Fibroblast of lung (primary cell): ENCODE measurements at regions not wholly inside any gene's neighbourhood (a gene's known extent, or its start where the extent isn't known, plus 50 kb on each side); places are given as distances from the start of the nearest gene placed in this dataset.

ENCODE experiments used
- EZH2 ChIP-seq: IDR thresholded peaks from 2 replicates; pipeline ENCODE4 v1.5.1; 2012; ENCODE audit warnings: low read length, control low read depth, mild to moderate bottlenecking; ENCODE audit errors: missing control alignments
- TF ChIP-seq, protein P1 (sequence below), 2 donors: IDR thresholded peaks in 1 of 2; conservative IDR thresholded peaks in 1 of 2; 1 replicate in 1 of 2; 2 replicates in 1 of 2; pipeline ENCODE4 v1.5.1; 2011 to 2012; ENCODE audit warnings: low read length in 2 of 2, control low read depth in 1 of 2, inconsistent platforms in 1 of 2, low read depth in 1 of 2, mild to moderate bottlenecking in 1 of 2

DNA sequence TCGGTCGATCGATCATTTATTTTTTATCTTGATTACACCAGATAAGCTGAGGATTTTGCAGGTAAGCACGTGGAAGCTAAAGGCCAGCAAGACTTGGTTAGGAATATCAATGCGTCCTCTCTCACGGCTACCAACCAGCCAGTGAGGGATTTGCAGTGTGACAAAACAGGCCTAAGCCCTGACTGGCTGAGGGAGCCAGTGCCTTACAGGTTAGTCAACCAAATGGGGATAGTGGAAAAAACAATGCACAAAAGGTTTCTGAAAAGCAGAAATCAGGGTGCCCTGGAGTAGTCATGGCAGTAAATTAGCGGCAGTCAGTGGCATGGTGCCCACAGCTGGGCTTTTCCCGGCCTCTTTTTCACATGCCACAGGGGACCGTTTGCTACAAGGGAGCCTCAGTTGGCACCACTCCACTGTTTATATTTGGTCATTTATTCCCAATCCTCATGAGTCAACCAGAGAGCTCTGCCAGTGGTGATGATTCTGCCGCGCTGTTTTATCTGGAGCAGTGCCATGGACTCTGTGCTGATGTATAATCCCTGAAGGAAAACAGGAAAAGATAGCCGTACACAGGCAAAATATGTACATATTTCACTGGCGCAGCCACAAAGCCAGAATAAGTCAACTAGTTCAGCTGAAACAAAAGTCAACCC, 167.6 kb downstream of the RHOU start:
- TF ChIP-seq, protein P1, sequence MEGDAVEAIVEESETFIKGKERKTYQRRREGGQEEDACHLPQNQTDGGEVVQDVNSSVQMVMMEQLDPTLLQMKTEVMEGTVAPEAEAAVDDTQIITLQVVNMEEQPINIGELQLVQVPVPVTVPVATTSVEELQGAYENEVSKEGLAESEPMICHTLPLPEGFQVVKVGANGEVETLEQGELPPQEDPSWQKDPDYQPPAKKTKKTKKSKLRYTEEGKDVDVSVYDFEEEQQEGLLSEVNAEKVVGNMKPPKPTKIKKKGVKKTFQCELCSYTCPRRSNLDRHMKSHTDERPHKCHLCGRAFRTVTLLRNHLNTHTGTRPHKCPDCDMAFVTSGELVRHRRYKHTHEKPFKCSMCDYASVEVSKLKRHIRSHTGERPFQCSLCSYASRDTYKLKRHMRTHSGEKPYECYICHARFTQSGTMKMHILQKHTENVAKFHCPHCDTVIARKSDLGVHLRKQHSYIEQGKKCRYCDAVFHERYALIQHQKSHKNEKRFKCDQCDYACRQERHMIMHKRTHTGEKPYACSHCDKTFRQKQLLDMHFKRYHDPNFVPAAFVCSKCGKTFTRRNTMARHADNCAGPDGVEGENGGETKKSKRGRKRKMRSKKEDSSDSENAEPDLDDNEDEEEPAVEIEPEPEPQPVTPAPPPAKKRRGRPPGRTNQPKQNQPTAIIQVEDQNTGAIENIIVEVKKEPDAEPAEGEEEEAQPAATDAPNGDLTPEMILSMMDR (conservative IDR thresholded peaks at IDR 0.05 in 1 of 2, IDR thresholded peaks at IDR 0.05 in 1 of 2; ENCODE audit: low read depth in 1 of 2, low read length in 2 of 2) = no peak
- no peak for TF ChIP-seq EZH2
